Activated CD4-positive, alpha-beta T cell treated with anti-CD3 and anti-CD28 coated beads for 24 hours (primary cell): ENCODE measurements at regions not wholly inside any gene's neighbourhood (a gene's known extent, or its start where the extent isn't known, plus 50 kb on each side); places are given as distances from the start of the nearest gene placed in this dataset.
"Not testable (repeated sequence)": the region's sequence is repeated elsewhere in the genome, so short reads cannot be mapped to it uniquely, and the experiment has no call there.

Source experiments
- DNase-seq, 2 donors: peaks; one replicate each; pipeline ENCODE4 v3.0.0-alpha.2; 2020; ENCODE audit warnings: low read depth in 2 of 2

- DNase-seq = no peak
These were observed 81.1 kb downstream of the ARL6IP4 start for GRCh38 chr12:123061441-123062205.

GRCh38 chr12:123059500-123059899, 79.0 kb downstream of the ARL6IP4 start:
- DNase-seq = no peak

- no peak for DNase-seq
These were observed 78.5 kb downstream of the ARL6IP4 start for GRCh38 chr12:123058980-123059379.

GRCh38 chr12:123058481-123058880, 78.0 kb downstream of the ARL6IP4 start:
- DNase-seq = no peak

GRCh38 chr12:123057513-123058265, 77.2 kb downstream of the ARL6IP4 start:
- DNase-seq = no peak

DNA sequence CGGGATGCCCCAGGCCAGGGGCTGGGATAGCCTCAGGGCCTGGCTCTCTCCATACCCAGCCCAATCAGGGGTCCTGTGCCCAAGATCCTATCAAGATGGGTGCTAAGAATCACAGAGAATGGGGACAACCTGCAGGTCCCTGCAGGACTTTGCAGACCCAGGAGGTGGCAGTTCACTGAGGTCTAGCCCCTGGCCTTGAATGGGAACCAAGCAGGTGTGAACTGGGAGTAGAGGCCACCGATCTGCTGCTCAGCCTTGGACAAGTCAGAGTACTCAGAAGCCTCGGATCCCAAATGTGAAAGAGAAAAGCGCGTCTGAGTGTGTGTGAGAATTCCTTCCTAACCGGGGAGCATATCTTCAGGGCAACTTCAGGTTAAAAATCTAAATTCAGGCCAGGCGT, 76.2 kb downstream of the ARL6IP4 start:
- DNase-seq = no peak

DNA sequence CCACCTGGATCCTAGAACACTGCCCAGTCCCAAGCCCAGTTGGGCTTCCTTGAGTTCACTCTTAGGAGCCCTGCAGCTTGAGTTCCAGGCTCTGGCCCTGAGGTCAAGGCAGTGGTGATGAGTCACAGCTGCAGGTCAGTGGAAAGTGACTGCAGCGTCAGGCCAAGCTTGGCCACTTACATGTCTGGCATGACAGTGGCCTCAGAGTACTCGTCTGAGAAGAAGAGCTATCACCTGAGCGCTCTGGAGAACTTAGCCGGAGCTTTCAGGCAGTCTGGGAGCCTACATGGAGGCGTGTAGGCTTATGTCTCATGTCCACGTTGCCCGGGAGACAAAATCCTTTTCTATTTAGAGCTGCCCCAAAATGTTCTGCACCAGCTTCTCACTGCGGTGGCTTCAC, 75.6 kb downstream of the ARL6IP4 start:
- DNase-seq = no peak

GRCh38 chr12:123055281-123055766, 74.8 kb downstream of the ARL6IP4 start:
- no peak for DNase-seq

GRCh38 chr12:123054371-123054770, 73.9 kb downstream of the ARL6IP4 start:
- no peak for DNase-seq

GRCh38 chr12:123051556-123051955, 71.1 kb downstream of the ARL6IP4 start:
- DNase-seq = no peak

DNA sequence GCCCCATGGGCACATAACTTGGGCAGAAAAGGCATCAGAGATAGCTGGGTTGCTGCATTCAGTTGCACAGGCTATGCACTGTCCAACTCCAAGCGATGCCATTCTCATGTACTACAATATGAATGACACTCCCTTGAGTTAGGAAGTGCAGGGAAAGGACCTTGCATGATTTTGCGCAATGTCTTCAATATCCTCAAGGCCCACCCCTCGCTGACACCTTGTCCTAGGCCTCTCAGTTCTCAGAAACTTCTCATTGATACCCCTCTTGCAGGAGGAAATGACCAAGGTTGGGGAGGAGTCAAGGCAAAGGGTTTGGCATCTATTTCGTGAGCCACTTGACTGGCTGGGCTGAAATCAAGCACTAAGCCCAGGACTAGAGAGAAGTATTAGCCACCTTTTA, 70.4 kb downstream of the ARL6IP4 start:
- no peak for DNase-seq

DNA sequence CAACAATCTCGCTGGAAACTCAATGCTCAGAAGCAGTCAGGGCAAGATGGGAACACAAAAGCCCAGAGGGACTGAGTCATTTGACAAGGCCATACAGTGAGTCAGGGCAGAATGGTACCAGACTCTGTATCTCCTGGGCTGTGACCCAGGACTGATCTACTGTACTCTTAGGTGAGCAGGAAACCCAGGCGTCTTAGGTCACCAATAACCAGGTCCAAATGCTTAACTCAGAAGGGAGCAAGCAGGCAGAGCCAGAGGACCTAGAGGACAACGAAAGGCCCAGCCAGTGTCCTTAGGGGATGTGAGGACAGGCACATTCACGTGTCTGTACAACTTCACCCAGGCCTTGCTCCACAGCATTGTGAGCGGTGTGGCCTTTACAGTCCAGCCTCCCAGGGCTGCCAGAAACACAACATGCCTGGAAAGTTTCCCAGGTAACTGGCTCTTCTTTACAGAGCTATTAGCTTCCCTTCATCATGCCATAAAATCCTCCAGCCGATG, 69.9 kb downstream of the ARL6IP4 start:
- no peak for DNase-seq

DNA sequence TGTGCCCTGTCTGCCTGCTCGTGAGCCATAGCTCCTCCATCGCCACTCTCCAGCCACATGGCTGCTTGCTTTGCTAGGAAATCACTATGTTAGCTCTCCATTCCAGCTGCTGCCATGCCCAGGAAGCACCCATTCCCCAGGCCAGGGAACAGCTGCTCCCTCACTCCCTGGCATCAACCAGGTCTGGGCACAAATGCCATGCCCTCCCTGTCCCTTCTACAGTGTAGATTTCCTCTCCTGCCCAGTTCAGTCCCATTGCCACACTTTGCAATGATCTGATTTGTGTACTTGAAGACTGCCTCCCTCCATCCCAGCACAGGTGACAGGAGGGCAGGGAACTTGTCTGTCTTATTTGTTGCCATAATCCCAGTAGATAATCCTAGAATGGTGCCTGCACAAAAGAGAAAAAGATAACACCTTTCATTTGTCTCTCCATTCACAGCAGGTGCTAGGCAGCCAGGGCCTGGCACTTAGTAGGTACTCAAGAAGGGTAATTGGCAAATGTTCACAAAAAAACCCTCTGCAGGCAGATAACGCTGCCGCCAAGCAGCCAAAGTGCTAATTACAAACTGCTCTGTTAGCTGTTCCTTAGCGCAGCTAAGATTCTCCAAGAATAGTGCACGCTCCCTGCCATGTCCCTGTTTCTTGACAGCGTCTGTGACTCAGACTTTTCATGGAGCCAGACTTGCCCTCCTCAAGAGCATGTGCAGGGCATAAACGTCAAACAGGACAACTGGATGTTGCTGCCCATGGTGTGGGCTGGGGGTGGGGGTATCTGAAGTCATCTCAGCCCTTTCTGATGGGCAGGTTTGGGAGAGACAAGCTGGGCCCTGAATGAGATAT, 69.1 kb downstream of the ARL6IP4 start:
- DNase-seq = no peak

GRCh38 chr12:123047892-123048291, 67.4 kb downstream of the ARL6IP4 start:
- DNase-seq = not testable (repeated sequence)

DNA sequence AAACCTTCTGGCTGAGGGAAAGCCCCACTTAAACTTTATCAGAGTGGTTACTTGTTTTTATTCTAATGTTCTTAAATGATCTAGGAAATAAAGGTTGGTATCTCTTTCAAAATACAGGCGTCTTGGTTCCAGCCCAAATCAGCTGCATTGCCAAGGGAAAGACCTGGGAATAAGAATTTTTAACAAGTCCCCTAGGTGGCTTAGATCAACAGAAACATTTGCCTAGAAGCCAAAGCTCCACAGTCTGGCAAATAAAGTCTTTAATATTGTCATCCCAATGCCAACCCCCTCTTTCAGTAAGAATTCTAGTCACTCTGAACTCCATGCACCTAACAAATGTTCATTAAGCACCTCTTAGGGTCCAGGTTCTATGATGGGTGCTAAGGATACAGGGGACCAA, 66.8 kb downstream of the ARL6IP4 start:
- no peak for DNase-seq

DNA sequence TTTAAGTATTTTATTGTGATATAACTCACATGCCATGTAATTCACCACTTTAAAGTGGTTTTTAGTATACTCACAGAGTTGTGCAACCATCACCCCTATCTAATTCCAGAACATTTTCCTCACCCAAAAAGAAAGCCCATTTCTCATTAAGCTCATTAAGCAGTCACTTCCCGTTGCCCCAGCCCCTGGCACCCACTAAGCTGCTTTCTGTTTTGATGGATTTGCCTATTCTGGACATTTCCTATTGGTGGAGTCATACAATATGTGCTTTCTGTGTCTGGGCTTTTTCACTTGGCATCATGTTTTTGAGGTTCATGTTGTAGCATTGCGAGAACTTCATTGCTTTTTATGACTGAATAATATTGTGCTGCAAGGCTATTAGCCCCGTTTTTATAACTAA, 66.0 kb downstream of the ARL6IP4 start:
- no peak for DNase-seq

DNA sequence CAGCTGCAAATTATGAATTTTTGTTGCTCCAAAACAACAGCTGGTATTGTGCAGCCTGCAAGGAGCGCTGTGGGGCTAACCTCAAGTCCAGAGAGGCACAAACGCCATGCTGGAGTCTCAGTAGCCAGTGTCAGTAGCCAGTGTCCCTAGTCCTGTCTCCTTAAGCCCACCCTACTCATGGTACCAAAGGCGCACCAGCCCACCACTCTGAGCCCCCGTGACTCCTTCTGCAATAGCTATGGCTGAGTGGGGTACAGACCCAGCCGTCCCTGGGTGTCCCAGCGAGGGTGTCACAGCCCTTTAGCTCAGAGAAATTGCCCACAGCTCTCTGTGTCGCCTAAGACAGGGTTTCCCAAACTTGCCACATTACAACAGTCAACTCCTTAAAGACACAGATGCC, 65.2 kb downstream of the ARL6IP4 start:
- DNase-seq = no peak

- no peak for DNase-seq
These were observed 63.9 kb downstream of the ARL6IP4 start for GRCh38 chr12:123044351-123044750.

GRCh38 chr12:123043536-123044001, 63.1 kb downstream of the ARL6IP4 start:
- DNase-seq = peak; percentile 42 to 59

GRCh38 chr12:123042833-123043232, 62.4 kb downstream of the ARL6IP4 start:
- no peak for DNase-seq

GRCh38 chr12:123041811-123042655, 61.6 kb downstream of the ARL6IP4 start:
- no peak for DNase-seq
